ENCODE measurements at regions not wholly inside any gene's neighbourhood (a gene's known extent, or its start where the extent isn't known, plus 50 kb on each side); places are given as distances from the start of the nearest gene placed in this dataset.

- H3K4me2 ChIP-seq = no peak overlapping the region
- H3K9ac ChIP-seq = no peak overlapping the region
- H3K36me3 ChIP-seq = no peaks in the 10 kb centered on the region
- TF ChIP-seq Cebpa-rat (IDR thresholded peaks at IDR 0.05) = no peak
- H3K4me1 ChIP-seq = no peaks in the 10 kb centered on the region
- no peaks in the 10 kb centered on the region for H4K20me1 ChIP-seq
- H3K27ac ChIP-seq = no peak overlapping the region
- no peaks in the 10 kb centered on the region for H3K27me3 ChIP-seq
- H3K4me3 ChIP-seq = no peak overlapping the region
- no peaks in the 10 kb centered on the region for H3K9me3 ChIP-seq (replicated peaks in 1 of 11)
Observed at GRCh38 chr6:55968926-55969325, 93.5 kb upstream of the BMP5 start.

GRCh38 chr6:55964136-55964535 is 88.7 kb upstream of the BMP5 start:
- H3K4me1 ChIP-seq = no peaks in the 10 kb centered on the region
- H4K20me1 ChIP-seq = no peaks in the 10 kb centered on the region
- no peak overlapping the region for H3K27ac ChIP-seq
- no peaks in the 10 kb centered on the region for H3K27me3 ChIP-seq
- H3K9me3 ChIP-seq (replicated peaks in 1 of 11) = no peaks in the 10 kb centered on the region
- no peak overlapping the region for H3K4me2 ChIP-seq
- H3K36me3 ChIP-seq = no peaks in the 10 kb centered on the region
- no peak overlapping the region for H3K9ac ChIP-seq
- no peak for TF ChIP-seq Cebpa-rat (IDR thresholded peaks at IDR 0.05)
- H3K4me3 ChIP-seq = no peak overlapping the region

DNA sequence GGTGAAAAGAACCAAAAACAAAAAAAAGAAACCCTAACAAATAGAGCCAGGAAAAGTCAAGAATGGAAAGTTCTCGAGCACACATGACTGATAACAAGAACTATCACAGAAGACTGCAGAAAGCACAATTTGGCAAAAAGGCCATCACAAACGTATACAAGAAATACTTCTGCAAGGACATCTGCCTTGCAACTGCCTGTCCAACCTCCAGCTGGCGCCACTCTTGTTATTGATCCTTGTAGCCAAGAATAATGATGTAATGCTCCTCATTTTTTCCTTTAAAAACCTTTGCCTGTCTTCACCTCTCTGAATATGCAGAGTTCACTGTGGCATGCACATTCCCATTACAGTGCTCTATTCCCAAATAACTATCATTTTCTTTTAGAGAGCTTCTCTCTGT is 87.9 kb upstream of the BMP5 start:
- H4K20me1 ChIP-seq = no peaks in the 10 kb centered on the region
- H3K36me3 ChIP-seq = no peaks in the 10 kb centered on the region
- H3K9me3 ChIP-seq (replicated peaks in 1 of 11) = no peaks in the 10 kb centered on the region
- TF ChIP-seq Cebpa-rat (IDR thresholded peaks at IDR 0.05) = no peak
- H3K27me3 ChIP-seq = no peaks in the 10 kb centered on the region
- H3K4me1 ChIP-seq = no peaks in the 10 kb centered on the region
- H3K4me3 ChIP-seq = no peak overlapping the region
- H3K4me2 ChIP-seq = no peak overlapping the region
- no peak overlapping the region for H3K9ac ChIP-seq
- H3K27ac ChIP-seq = no peak overlapping the region

DNA sequence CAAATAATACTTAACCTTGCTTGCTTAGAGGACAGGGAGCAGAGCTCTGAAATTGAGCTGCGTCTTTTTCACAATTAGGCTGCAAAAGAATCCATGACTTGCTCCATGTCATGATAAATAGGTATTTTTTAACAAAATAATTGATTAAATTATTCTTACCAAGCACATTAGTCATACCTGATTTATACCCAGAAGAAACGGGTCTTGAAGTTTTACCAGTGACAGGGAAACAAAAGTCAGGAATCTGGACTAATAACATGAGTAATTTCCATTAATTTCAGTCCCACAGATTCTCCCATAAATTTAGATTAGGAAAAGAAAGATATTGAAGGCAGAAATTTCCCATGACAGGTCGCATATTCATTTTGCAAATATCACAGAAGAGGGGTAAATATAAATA is 85.0 kb upstream of the BMP5 start:
- H3K4me2 ChIP-seq = no peak overlapping the region

DNA sequence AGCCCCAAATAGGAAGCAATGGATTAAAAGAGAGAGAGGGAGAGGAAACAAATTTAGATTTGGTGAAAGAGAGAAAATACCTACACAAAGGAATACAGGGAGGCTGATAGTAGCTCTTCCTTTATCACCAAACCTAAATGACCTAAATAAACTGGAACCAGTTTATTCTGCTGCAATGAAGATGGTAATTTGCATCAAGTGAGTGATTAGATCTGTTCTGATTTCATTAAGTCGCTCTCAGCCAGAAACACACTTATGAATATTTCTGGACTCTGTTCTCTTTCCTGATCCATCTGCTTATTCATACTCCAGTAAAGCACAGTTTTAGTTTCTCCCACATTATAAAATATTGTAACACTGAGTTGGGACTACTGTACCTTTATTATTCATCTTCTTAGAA is 83.4 kb upstream of the BMP5 start:
- H3K27me3 ChIP-seq = no peaks in the 10 kb centered on the region
- no peak for TF ChIP-seq Cebpa-rat (IDR thresholded peaks at IDR 0.05)
- H3K27ac ChIP-seq = no peak overlapping the region
- no peaks in the 10 kb centered on the region for H3K36me3 ChIP-seq
- no peaks in the 10 kb centered on the region for H4K20me1 ChIP-seq
- H3K9ac ChIP-seq = no peak overlapping the region
- no peaks in the 10 kb centered on the region for H3K4me1 ChIP-seq
- H3K9me3 ChIP-seq (replicated peaks in 1 of 11) = no peaks in the 10 kb centered on the region
- no peak overlapping the region for H3K4me3 ChIP-seq
- no peak overlapping the region for H3K4me2 ChIP-seq

More for the DNA sequence above, 85.0 kb upstream of the BMP5 start:
- Histone ChIP-seq H3K27ac (no peak overlapping the region), H3K27me3 (no peaks in the 10 kb centered on the region), H3K9ac (no peak overlapping the region), H3K4me3 (no peak overlapping the region), H3K9me3 (replicated peaks in 1 of 11) (no peaks in the 10 kb centered on the region), H4K20me1 (no peaks in the 10 kb centered on the region), H3K4me1 (no peaks in the 10 kb centered on the region), H3K36me3 (no peaks in the 10 kb centered on the region)
- TF ChIP-seq Cebpa-rat (IDR thresholded peaks at IDR 0.05) = no peak

DNA sequence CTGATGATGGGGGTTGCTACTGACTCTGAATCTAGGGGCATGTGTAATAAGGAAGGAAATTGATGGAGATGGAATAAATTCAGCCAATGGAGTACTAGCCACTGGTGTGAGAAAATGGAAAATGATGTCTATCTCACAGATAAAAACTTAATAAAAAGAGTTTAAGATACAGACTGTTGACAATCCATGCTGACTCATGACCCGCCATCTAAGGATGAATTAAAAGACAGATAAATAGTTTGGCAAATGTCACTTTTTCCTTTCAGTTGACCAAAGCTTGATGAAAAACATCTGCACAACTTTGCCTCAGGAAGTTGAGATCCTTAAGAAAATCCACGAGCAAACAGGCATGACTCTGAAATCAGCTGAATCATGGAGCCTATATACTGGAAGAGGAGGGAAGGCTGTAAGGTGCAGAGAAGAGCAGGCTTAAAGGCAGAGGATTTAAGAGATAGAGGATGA is 82.6 kb upstream of the BMP5 start:
- H3K4me2 ChIP-seq = no peak overlapping the region
- H4K20me1 ChIP-seq = no peaks in the 10 kb centered on the region
- H3K9me3 ChIP-seq (replicated peaks in 1 of 11) = no peaks in the 10 kb centered on the region
- H3K9ac ChIP-seq = no peak overlapping the region
- H3K27ac ChIP-seq = no peak overlapping the region
- no peaks in the 10 kb centered on the region for H3K36me3 ChIP-seq
- no peaks in the 10 kb centered on the region for H3K27me3 ChIP-seq
- TF ChIP-seq Cebpa-rat (IDR thresholded peaks at IDR 0.05) = no peak
- no peaks in the 10 kb centered on the region for H3K4me1 ChIP-seq
- no peak overlapping the region for H3K4me3 ChIP-seq

- no peak overlapping the region for H3K4me2 ChIP-seq
- H3K4me1 ChIP-seq = no peaks in the 10 kb centered on the region
- no peak for TF ChIP-seq Cebpa-rat (IDR thresholded peaks at IDR 0.05)
- H4K20me1 ChIP-seq = no peaks in the 10 kb centered on the region
- no peak overlapping the region for H3K27ac ChIP-seq
- peaks cover 2 to 9% (median 8%) of the 10 kb centered on the region in 11 experiments; a peak in 20 of 22 replicates for H3K9me3 ChIP-seq (replicated peaks in 1 of 11)
- H3K36me3 ChIP-seq = no peaks in the 10 kb centered on the region
- no peak overlapping the region for H3K9ac ChIP-seq
- no peak overlapping the region for H3K4me3 ChIP-seq
- no peaks in the 10 kb centered on the region for H3K27me3 ChIP-seq
Observed at GRCh38 chr6:55955684-55956083, 80.3 kb upstream of the BMP5 start.

- TF ChIP-seq Cebpa-rat (IDR thresholded peaks at IDR 0.05) = no peak
- no peak overlapping the region for H3K9ac ChIP-seq
- H3K4me2 ChIP-seq = no peak overlapping the region
- H3K27ac ChIP-seq = no peak overlapping the region
- no peaks in the 10 kb centered on the region for H3K27me3 ChIP-seq
- no peak overlapping the region for H3K4me3 ChIP-seq
- H4K20me1 ChIP-seq = no peaks in the 10 kb centered on the region
- peaks cover 11 to 19% (median 16%) of the 10 kb centered on the region in 11 experiments for H3K9me3 ChIP-seq (replicated peaks in 1 of 11)
- H3K4me1 ChIP-seq = no peaks in the 10 kb centered on the region
- H3K36me3 ChIP-seq = no peaks in the 10 kb centered on the region
Observed at GRCh38 chr6:55954436-55954835, 79.0 kb upstream of the BMP5 start.

GRCh38 chr6:55953335-55953734 is 77.9 kb upstream of the BMP5 start:
- H3K27ac ChIP-seq = no peak overlapping the region
- no peak overlapping the region for H3K4me3 ChIP-seq
- H3K4me2 ChIP-seq = no peak overlapping the region
- no peak for TF ChIP-seq Cebpa-rat (IDR thresholded peaks at IDR 0.05)
- H3K9ac ChIP-seq = no peak overlapping the region
- peaks cover 11 to 19% (median 16%) of the 10 kb centered on the region in 11 experiments for H3K9me3 ChIP-seq (replicated peaks in 1 of 11)
- H3K4me1 ChIP-seq = no peaks in the 10 kb centered on the region
- H4K20me1 ChIP-seq = no peaks in the 10 kb centered on the region
- no peaks in the 10 kb centered on the region for H3K27me3 ChIP-seq
- no peaks in the 10 kb centered on the region for H3K36me3 ChIP-seq

- Histone ChIP-seq H3K27me3 (no peaks in the 10 kb centered on the region), H4K20me1 (no peaks in the 10 kb centered on the region), H3K9me3 (replicated peaks in 1 of 11) (peaks cover 11 to 19% (median 16%) of the 10 kb centered on the region in 11 experiments), H3K4me3 (no peak overlapping the region), H3K9ac (no peak overlapping the region), H3K27ac (no peak overlapping the region), H3K4me1 (no peaks in the 10 kb centered on the region), H3K36me3 (no peaks in the 10 kb centered on the region), H3K4me2 (no peak overlapping the region)
- TF ChIP-seq Cebpa-rat (IDR thresholded peaks at IDR 0.05) = no peak
Observed at GRCh38 chr6:55950071-55950814, 74.9 kb upstream of the BMP5 start.

All from BLaER1 treated with 17β-estradiol and CSF1 and Interleukin-3, amounts not matched to agents 10 nM and 100 nM (cell line).